ENCODE measurements at regions not wholly inside any gene's neighbourhood (a gene's known extent, or its start where the extent isn't known, plus 50 kb on each side); places are given as distances from the start of the nearest gene placed in this dataset.
"Not testable (repeated sequence)": the region's sequence is repeated elsewhere in the genome, so short reads cannot be mapped to it uniquely, and the experiment has no call there.

- DNase-seq, result not testable (repeated sequence)
Observed at GRCh38 chr17:70953140-70953539, 783.8 kb downstream of the KCNJ2 start.

DNA sequence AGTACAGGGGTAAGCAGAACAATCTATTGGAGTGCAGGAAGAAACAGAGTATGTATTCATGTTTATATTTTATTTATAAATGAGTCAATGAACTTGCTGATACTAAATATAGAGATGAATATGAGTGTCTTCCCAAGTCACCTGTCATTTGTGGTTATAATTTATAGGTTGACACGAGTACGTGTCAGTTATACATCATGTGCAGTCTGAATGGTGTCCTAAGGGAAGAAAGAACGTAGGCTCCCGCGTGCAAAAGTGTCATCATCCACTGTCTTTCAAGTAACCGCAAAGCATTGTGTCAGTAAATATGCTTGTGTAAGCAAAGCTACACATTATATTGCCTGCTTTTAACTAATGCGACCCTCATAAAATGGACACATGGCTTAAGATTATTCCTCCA is 786.1 kb downstream of the KCNJ2 start:
- no peak for DNase-seq

GRCh38 chr17:70956726-70957125 is 787.4 kb downstream of the KCNJ2 start:
- no peak for DNase-seq

DNA sequence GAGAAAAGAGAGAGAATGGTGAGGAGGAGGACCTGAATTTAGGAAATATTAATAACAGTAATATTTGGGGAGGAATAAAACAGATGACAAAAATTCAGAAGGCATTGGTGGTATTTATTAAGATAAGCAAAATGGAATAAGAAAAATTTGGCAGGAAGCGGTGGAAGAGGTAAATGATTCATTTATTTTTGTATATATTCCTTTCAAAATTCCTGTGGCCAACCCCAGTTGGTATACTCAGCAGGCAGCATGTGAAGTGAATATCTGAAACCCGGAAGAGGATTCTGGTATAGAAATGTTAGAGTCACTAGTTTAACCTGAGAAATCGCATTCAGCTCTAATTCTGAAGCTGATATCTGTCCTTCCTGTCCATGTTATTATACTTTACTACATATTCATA is 792.0 kb downstream of the KCNJ2 start:
- no peak for DNase-seq

GRCh38 chr17:70968302-70968701 is 799.0 kb downstream of the KCNJ2 start:
- DNase-seq, result no peak

GRCh38 chr17:70969521-70970034 is 800.2 kb downstream of the KCNJ2 start:
- DNase-seq, result no peak

DNA sequence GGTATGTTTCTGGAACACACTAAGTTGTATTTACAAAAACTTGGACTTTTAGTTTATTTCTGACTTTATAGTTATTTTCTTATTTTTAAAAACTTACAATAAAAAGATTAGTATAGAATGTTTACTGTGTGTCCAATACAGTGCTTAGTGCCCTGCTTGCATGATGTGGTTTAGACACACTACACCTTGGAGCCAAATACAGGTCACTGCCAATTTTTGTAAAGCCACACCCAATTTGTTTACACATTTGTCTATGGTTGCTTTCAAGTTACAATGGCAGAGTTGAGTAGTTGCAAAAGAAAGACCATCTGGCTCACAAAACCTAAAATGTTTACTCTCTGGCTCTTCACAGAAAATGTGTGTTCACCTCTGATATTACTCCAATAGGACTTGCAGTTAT is 807.1 kb downstream of the KCNJ2 start:
- no peak for DNase-seq

- no peak for DNase-seq
Observed at GRCh38 chr17:70984873-70985272, 815.5 kb downstream of the KCNJ2 start.

GRCh38 chr17:70987867-70988340 is 818.6 kb downstream of the KCNJ2 start:
- no peak for DNase-seq

GRCh38 chr17:70988622-70989021 is 819.3 kb downstream of the KCNJ2 start:
- DNase-seq, result no peak

GRCh38 chr17:70989280-70989679 is 819.9 kb downstream of the KCNJ2 start:
- no peak for DNase-seq

- no peak for DNase-seq
Observed at GRCh38 chr17:70994194-70994593, 824.9 kb downstream of the KCNJ2 start.

- DNase-seq, result no peak
Observed at GRCh38 chr17:70995997-70996396, 826.7 kb downstream of the KCNJ2 start.

- DNase-seq, result no peak
Observed at GRCh38 chr17:71003736-71004135, 834.4 kb downstream of the KCNJ2 start.

DNA sequence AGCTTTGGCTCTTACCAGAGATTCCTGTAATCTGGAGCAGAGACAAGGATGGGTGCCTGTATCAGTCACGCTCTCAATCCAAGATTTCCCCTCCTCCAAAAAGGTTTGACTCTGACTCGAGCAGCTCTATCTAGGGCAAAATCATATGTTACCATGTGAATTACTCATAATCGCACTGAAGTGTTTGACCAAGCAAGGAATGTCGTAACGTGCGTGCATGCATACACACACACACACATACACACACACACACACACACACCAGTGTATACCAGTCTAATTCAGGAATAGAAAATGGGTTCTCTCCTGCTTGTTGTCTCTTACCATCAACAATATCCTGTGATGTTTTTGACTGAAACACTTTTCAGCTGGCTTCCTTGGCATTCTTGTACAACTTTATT is 835.1 kb downstream of the KCNJ2 start:
- no peak for DNase-seq

DNA sequence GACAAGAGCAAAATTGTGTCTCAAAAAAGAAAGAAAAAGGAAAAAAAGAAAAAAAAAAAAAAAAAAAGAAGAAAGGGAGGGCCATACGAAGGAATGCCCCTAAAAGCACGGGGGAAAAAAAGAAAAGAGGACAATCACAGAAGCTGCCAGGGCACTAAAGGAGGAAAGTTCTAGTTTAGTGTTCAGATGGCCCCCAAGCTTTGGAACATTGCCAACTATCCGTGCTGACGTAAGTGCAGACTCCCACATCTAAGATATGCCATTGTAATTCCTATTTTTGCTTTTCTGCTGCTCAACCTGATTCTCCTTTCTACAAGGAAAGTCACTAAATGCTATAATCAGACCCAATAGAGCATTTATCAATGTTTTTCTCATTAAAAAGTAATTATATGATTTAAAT is 842.1 kb downstream of the KCNJ2 start:
- no peak for DNase-seq

DNA sequence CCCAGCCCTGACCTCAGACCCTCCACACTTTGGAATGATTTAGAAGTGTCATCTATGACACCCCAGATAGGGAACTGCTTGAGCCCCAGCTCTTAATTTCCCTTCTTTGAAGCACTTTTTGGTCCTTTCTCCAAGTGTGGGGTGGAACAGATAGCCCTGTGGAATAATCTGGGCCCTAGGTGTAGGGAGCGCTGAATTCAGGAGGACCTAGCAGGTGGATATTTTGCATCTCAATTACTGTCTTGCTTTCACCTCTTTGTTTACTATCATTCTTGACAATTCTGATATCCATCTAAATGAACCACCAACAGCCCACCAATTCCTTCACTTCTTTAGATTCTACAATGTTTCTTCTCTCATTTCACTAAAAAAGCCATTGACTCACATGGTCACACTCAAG is 850.4 kb downstream of the KCNJ2 start:
- DNase-seq, result no peak

DNA sequence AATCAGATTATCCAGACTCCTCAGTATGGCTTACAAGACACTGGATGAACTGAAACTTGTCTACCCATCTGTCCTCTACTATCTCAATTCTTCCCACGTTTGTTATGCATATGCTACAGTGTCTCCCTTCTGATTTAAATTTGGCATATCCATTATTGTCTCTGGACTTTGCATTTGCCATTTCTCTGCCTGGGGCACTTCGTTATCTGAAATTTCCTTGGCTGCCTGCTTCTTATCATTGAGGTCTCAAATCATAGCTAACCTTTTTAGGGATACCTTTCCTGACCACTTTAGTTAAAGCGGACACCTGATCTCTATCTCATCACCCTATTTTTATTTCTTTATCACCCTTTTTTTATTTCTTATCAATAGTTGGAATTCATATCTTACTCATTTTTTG is 853.4 kb downstream of the KCNJ2 start:
- no peak for DNase-seq

- no peak for DNase-seq
Observed at GRCh38 chr17:71023249-71024030, 854.1 kb downstream of the KCNJ2 start.

DNA sequence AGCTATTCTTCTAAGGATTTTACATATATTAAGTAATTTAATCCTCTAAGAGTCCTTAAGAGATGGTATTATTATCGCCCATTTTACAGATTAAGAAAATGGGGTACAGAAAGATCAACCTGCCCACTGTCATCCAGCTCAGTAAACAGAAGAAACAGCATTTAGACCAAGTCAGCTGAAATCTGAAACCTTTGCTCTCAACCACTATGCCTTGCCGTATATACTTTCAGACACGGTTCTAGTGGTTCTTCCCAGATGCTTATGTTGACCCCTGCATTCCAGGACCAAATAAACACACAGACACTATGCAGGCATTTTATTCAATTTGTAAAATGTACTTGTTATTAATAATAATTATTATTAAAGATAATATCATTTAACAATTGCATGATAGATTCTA is 854.8 kb downstream of the KCNJ2 start:
- no peak for DNase-seq

DNA sequence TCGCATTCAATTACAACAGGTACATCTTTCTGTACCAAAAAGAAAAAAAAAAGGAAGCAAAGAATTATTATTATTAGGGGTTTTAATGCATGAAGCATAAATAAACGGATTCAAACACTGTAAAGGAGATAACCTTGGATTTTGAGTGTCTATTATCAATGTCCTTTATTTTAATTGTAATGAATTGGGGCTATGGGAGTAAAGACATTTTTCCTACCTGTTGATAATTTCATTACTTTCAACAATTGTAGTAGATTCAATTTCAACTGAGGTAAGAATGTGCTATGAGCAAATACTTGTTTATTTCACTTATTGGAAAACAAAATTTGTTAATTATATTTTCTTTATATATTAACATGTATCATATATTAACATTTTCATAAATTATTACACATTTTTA is 855.6 kb downstream of the KCNJ2 start:
- no peak for DNase-seq

- no peak for DNase-seq
Observed at GRCh38 chr17:71029246-71029645, 859.9 kb downstream of the KCNJ2 start.

DNA sequence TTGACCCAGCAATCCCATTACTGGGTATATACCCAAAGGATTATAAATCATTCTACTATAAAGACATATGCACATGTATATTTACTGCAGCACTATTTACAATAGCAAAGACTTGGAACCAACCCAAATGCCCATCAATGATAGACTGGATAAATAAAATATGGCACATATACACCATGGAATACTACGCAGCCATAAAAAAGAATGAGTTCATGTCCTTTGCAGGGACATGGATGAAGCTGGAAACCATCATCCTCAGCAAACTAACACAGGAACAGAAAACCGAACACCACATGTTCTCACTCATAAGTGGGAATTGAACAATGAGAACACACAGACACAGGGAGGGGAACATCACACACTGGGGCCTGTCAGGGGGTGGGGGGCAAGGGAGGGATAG is 862.0 kb downstream of the KCNJ2 start:
- DNase-seq, result not testable (repeated sequence)

GRCh38 chr17:71032746-71033273 is 863.5 kb downstream of the KCNJ2 start:
- no peak for DNase-seq
